GM21515 (cell line): ENCODE measurements at regions not wholly inside any gene's neighbourhood (a gene's known extent, or its start where the extent isn't known, plus 50 kb on each side); places are given as distances from the start of the nearest gene placed in this dataset.
"Not testable (repeated sequence)": the region's sequence is repeated elsewhere in the genome, so short reads cannot be mapped to it uniquely, and the experiment has no call there.

ENCODE experiments used
- ATAC-seq: cut with Tn5 transposase; IDR thresholded peaks from one replicate; pipeline ENCODE4 v1.9.1; 2021; ENCODE audit not compliant: unreplicated experiment

DNA sequence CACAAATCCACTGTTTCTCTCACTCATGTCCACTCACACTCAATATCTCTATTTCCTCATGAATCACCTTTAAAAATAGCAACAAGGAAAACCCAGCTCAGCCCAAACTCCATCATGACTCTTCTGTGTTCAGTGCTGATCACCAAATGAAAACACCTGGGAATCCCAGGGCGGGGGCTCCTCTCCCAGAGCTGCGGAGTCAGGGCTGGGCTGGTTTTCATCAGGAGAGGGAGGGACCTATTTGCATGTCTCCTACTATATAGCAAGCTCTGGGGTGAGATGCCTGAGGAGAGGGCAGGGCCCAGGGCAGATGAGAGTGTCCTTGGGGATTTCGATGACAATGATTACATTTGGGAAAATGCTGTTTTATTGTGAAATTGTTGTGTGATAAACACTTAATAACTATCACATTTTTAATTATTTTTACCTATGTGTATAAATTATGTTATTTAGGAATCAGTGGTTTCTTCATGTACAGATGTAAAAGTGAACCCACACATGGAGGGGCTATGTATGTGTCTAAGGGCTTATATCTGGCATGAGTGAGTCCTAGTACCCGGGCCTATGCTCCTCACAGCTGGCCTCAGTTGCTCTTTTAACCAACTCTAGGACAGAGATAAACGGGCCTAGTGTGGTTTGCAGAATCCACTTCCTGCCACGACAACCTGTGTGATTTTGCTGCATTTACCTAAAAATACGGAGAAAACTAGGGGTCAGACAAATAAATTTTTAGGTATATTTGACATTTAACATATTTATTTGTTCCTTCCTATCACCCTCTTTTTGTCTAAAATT is 1131.9 kb downstream of the TMEM121 start:
- ATAC-seq: not testable (repeated sequence)

DNA sequence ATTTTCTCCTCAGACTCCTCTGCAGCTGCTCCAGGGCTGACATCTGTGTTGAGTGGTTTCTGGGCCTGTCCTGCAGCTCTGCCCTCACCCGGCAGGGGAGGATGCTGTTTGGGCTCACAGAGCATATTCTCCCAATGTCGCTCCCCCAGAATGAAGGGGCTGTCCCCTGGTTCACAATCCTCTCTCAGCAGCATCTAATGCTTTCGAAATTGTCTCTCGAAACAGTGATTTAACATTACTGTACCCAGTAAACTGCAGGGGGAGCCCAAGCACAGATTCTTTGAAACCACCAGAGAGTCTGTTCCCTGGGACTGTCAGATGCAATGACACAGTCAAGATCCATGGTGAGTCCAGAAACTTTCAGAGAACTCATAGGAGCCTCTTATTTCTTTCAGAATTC is 1135.2 kb downstream of the TMEM121 start:
- not testable (repeated sequence) for ATAC-seq

DNA sequence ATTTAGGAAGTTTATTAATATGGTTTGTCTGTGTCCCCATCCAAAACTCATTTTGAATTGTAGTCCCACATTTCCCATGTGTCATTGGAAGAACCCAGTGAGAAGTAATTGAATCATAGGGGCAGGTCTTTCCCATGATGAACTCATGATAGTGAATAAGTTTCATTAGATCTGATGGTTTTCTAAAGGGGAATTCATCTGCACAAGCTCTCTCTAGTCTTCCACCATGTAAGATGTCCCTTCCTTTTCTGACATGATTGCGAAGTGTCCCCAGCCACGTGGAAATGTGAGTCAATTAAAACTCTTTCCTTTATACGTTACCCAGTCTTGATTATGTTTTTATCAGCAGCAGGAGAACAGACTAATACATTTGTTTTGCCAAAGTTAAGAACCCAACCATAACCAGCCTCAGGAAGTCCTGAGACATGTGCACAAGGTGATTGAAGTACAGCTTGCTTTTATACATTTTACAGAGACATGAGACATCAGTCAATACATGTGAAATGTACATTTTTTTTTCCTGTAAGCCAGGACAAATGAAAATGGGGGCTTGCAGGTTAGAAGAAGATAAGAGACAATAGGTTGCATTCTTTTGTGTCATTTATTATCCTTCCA is 1136.7 kb downstream of the TMEM121 start:
- ATAC-seq: no peak

DNA sequence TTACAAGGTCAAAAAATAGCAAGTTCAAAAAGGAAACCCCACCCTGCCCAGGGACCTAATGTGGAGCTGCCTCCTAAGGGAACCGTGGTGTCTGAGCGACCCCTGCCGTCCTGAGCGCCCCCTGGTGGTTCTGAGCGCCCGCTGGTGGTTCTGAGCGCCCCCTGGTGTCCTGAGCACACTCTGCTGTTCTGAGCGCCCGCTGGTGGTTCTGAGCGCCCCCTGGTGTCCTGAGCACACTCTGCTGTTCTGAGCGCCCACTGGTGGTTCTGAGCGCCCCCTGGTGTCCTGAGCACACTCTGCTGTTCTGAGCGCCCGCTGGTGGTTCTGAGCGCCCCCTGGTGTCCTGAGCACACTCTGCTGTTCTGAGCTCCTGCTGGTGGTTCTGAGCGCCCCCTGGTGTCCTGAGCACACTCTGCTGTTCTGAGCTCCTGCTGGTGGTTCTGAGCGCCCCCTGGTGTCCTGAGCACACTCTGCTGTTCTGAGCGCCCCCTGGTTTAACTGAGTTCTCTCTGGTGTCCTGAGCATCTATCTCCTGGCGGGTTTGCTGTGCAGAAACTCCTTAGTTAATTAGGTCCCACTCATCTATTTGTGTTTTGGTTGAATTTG is 1137.5 kb downstream of the TMEM121 start:
- ATAC-seq: peak; percentile 51

DNA sequence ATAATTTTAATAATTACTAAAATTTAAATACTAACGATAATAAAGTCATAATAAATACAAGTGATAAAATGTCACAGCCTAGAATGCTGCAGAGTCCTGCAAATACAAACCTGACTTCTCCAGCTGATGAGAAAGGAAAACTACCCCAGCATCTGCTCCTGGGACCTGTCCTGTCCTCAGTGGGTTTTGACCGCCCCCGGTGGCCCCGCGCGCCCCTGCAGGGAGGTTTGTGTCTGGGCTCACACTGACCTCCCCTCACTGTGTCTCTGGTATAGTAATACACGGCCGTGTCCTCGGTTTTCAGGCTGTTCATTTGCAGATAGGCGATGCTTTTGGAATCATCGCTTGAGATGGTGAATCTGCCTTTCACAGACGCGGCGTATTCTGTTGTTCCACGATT is 1139.4 kb downstream of the TMEM121 start:
- no peak for ATAC-seq

DNA sequence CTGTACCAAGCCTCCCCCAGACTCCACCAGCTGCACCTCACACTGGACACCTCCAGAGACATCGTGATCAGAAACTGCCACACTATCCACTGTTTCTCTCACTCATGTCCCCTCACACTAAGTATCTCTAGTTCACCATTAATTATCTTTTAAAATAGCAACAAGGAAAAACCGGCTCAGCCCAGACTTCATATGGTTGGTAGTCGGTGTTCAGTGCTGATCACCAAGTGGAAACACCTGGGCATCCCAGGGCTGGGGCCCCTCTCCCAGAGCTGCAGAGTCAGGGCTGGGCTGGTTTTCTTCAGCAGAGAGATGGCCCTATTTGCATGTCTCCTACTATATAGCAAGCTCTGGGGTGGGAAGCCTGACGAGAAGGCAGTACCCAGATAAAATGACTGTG is 1140.0 kb downstream of the TMEM121 start:
- ATAC-seq: no peak

DNA sequence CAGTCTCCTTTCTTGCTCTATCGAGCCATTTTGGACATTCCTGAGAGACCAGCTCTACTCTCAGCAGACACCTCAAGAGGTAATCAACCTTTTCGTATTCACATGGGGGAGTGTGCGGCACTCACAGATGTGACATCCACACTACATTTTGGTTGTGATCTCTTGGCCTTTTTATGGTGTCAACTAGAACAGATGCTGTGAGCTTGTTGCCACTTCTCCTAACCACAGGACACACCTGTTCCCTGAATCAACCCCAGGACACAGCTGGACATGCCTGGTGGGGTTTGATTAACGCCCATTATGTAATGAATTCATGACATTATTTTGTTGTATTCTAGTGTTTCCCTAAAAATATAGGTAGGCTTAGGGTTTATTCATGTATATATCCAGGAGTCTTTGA is 1143.6 kb downstream of the TMEM121 start:
- ATAC-seq: no peak

DNA sequence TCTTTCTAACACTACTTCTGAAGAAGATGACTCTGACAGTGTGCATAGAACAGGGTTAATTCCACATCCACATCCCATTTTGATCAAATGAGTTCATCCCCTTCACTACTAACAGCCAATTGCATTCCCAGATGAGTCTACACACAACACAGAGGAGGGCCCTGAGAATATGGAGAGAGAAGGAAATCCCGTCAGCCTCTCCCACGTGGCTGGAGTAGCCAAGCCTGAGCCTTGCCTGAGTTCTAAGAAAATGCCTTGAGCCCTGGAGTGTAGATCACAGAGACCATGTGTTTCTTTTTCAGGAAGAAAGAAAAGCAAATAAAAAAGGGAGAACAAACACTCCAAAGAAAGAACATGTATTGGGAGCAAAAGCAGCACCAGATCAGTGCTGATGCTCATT is 1147.7 kb downstream of the TMEM121 start:
- not testable (repeated sequence) for ATAC-seq

DNA sequence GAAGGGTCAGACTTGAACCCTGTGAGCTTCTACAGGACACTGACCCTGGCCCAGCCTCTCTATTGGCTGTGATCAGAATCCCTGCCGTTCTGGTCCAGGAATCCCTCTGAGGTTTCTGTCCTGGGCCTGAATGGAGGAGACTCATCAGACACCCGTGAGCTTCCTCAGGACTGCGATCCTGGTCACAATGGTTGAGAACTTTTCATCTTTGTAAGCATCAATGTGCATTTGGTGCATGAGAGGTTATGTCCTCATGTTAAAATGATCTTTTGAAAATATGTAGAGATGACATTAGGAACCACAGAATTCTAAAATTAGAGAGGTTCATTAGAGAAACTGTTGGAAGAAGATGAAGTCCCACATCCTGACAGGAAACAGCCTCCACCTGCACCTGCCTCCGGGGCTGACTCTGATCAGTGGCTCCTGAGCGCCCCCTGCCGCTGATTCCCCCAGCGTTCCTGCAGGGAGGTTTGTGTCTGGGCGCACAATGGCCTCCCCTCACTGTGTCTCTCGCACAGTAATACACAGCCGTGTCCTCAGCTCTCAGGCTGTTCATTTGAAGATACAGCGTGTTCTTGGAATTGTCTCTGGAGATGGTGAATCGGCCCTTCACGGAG is 1148.2 kb downstream of the TMEM121 start:
- ATAC-seq: not testable (repeated sequence)

DNA sequence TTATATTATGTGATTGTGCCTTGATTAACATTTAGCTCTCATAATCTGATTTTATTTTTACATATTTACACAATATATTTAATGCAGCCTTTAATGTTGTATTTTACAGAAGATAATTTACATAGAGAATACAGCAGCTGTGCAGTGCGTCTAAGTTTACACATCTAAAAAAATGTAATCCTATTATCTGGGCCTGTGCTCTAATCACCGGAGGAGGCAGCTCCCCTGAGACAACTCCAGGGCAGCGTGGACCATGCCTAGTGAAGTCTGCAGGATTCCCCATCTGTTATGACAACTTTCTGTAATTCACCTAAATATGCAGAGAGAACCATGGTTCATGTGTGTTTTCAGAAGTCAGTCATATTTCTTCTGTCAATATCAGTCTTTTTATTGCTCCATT is 1149.3 kb downstream of the TMEM121 start:
- ATAC-seq: not testable (repeated sequence)

DNA sequence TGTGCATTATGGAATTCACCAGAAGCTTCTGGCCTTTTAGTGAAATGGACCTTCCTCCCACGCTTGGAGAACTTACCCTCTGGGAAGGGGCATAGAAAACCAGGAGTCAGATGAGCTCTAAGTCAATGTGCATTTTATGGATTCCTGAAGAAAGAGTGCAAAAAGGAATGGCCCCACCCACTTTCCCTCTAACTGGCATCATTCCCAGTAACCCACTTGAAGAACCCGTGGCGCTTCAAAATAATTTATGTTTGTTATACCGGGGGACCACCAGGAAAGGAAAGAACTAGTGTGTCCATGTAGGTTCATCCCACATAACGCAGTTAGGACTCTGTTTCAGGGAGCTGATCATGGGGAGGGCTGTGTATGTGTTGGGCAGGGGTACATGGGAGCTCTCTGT is 1153.4 kb downstream of the TMEM121 start:
- ATAC-seq: no peak

DNA sequence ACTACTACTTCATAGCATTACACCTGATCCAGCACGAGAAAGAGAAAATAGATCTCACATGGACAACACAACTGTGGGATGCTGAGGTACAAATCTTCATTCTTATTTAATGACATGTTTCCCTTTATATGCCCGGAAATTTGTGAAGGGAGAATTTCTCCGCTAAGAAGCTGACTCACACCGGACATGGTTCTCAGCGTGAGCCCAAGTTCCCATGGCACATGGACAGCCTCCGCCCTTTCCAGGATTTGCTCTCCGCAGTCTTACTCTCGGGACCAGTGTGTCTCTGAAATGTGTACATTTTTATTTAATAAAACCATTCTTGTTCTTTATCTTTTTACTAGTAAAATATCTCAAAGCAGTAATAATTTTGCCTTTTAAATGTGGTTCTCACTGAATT is 1154.8 kb downstream of the TMEM121 start:
- ATAC-seq: no peak

DNA sequence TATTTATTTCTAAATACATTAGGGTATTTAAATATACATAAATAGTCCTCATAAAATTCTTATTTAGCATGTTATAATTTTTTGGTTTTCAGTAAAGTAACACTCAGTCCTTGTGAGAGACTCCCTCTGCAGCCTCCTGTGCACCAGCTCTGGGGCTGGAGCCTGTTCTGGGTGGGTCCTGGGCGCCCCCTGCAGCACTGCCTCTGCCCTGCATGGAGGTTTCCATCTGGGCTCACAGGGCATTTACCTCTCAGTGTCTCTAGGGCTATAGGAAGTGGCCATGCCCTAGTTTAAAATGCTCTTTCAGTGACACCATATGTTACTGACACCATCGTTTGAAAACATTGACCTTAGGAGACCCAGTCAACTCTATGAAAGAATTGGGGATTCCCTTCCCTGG is 1155.2 kb downstream of the TMEM121 start:
- ATAC-seq: no peak

DNA sequence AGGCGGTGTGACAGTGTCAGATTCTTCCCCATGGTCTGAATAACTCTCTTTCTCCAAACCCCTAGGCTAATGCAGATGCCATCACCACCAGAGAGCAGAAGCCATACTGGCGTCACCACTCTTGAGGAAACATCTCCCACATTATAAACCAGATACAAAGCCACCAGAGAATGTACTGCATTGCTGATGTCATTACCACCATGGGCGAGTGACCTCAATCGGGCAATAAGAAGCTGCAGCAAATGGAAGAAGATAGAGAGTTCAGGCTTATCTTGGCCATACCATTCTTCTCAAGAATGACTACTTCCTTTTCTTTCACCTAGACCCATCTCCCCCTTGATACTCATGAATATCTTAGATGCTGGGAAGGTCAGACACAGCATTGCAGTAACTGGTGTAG is 1157.2 kb downstream of the TMEM121 start:
- no peak for ATAC-seq

DNA sequence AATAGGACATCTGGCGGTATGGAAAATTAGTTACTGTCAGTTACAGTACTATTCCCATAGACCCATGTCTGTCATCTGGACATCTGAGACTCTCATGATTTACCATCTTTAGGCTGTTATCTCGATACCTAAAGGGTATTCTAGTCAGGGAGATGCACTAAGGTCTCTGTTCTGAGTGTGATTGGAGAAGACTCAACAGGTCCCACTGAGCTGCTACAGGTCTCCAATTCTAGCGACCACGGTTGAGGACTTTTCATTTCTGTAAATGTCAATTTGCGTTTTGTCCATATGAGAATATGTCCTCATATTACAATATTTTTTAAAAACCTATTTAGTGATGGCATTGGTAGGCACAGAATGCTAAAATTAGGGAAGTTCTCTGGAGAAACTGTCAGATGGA is 1160.2 kb downstream of the TMEM121 start:
- no peak for ATAC-seq

DNA sequence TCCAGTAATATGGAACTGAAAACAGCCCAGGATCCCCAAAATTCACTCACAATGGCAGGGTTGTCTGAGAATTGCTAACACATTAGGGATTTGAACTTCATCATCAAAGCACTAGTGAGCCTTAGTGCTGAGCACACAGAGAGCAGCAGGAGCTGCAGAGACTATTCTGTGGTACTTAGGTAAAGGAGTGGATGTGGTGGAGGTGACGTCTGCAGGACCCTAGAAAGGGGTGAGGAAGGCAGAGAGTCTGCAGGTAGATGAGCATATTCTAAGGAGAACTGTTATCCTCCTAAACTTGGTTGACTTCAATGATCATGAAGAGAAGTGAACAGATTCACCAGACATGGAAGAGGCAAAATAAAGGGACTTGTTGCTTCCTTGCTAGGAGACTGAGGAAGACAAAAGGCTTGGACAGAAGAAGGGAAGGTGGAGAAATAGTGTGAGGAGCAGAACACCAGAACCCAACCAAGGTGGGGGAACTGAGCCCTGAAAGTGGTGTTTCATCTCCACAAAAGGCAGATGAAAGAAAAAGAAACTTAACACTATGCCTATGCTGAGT is 1164.0 kb downstream of the TMEM121 start:
- ATAC-seq: no peak

DNA sequence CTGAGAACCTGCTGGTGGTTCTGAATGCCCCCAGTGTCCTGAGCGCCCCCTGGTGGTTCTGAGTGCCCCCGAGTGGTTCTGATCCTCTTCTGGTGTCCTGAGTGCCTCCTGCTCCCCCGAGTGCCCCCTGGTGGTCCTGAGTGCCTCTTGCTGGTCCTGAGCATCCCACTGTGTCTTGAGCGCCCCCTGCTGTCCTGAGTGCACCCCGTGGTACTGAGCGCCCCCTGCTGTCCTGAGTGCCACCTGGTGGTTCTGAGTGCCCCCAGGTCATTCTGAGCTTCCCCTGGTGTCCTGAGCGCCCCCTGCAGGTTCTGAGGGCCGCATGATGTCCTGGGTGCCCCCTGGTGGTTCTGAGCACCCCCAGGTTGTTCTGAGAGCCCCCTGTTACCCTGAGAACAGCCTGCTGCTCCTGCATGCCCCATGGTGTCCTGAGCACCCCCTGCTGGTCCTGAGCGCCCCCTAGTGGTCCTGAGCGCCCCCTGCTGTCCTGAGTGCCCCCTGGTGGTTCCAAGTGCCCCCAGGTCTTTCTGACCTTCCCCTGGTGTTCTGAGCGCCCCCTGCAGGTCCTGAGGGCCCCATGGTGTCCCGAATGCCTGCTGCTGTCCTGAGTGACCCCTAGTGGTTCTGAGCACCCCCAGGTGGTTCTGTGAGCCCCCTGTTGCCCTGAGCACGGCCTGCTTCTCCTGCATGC is 1165.4 kb downstream of the TMEM121 start:
- ATAC-seq: peak; percentile 71

DNA sequence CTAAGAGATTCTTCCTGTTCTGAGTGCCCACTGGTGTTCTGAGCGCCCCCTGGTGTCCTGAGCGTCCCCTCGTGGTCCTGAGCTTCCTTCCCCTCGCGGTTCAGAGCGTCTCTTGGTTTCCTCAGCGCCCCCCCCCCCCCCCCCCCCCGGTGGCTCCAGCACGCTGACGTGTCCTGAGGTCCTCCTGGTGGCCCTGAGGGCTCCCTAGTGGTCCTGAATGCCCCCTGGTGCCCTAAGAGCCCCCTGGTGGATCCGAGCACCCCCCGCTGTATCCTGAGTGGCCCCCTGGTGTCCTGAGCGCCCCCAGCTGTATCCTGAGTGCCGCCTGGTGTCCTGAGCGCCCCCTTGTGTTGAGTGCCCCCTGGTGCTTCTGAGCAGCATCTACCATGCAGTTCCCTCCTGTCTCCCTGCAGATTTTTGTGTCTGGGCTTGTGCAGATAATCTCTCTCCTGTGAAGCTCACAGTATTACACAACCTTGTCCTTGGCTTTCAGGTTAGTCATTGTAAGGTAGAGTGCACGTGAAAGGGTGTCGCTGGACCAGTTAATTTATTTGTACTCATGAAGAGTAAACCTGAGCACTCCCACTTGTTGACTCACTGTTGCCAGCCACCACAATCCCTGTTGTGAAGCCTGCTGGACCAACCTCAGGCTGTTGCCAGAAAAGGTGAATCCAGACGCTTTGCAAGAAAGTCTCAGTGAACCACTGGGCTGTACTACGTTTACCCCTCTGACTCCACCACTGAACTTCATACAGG is 1168.4 kb downstream of the TMEM121 start:
- ATAC-seq: no peak

DNA sequence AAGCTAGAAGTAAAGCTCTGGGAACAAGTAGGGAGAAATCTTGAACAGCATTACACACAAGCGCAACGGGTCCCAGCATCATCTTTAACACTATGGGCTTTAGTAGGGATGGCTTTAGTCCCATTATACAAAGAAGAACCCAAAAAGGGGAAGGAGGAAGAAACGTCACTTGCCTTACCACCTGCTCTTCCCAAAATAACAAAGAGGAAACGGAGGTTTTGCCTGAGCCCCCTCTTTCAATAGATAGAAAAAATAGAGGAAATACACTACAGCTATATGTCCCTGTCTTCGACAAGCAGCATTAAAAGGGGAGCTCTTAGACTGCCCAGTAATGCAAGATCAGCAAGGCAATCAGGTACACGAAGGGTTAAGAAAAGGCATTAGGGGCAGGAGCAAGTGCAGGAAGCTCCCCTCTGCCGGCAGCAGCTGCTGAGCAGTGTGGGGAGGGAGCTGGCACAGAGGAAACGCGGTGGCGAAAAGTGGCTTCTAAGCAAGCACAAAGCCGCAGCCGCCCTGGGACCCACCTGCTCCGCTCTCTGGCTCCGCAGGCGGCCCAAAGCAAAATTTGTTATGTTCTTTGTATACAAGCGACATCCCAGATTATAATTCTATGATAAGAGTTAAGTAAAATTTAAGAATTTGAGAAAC is 1172.4 kb downstream of the TMEM121 start:
- peak; percentile 56 for ATAC-seq

DNA sequence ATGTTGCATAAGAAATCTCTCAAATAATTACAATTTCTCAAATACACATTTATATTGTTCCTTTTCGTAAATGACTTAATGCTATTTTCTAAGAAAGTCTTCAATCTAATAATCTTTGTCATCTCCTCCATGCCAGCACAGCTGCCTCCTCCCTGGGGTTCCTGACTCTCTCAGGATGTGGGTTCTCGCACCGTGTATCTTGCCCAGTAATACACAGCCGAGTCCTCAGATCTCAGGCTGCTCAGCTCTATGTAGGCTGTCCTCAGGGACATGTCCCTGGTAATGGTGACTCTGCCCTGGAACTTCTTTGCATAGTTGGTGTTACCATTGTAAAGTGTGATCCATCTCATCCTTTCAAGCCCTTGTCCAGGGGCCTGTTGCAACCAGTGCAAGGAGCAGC is 1177.3 kb downstream of the TMEM121 start:
- ATAC-seq: not testable (repeated sequence)
